ENCODE measurements at regions not wholly inside any gene's neighbourhood (a gene's known extent, or its start where the extent isn't known, plus 50 kb on each side); places are given as distances from the start of the nearest gene placed in this dataset.
A peak's percentile ranks its signal among the peaks of the same experiment; 100 is the strongest.

DNA sequence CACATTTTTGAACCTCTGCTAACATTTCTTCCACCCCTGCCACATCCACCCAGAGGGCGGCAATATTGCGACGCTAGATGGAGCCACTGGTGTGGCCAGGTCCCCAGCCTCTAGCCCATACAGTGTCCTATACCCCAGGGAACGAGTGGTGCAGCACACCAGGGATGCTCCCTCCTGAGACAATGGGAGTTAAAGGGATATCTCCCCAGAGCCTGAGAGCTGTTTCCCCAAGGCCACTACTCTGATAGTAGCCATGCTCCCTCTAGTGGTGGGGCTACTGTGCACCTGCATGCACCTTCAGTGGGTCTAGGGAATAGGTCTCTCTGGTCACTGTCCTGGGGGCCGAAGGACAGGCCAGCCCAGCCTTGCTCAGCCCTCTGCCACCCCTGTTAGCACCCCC, 336.4 kb upstream of the FSHR start:
- no peaks in the 10 kb centered on the region for H3K9me3 ChIP-seq
- intact Hi-C loops (cut with DNase I): no loop called here
- no peak overlapping the region for H3K4me3 ChIP-seq
- TF ChIP-seq POLR2AphosphoS5 (IDR thresholded peaks at IDR 0.05): no peak
- TF ChIP-seq, protein P1, sequence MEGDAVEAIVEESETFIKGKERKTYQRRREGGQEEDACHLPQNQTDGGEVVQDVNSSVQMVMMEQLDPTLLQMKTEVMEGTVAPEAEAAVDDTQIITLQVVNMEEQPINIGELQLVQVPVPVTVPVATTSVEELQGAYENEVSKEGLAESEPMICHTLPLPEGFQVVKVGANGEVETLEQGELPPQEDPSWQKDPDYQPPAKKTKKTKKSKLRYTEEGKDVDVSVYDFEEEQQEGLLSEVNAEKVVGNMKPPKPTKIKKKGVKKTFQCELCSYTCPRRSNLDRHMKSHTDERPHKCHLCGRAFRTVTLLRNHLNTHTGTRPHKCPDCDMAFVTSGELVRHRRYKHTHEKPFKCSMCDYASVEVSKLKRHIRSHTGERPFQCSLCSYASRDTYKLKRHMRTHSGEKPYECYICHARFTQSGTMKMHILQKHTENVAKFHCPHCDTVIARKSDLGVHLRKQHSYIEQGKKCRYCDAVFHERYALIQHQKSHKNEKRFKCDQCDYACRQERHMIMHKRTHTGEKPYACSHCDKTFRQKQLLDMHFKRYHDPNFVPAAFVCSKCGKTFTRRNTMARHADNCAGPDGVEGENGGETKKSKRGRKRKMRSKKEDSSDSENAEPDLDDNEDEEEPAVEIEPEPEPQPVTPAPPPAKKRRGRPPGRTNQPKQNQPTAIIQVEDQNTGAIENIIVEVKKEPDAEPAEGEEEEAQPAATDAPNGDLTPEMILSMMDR (IDR thresholded peaks at IDR 0.05): peak in 3 of 4 experiments; percentile 33 to 58 (median 56)
- H3K36me3 ChIP-seq: no peaks in the 10 kb centered on the region
- no peaks in the 10 kb centered on the region for H3K4me1 ChIP-seq (replicated peaks)
- 56% methylated on average over 5 of the region's 5 CpGs for WGBS
- peak; percentile 59 for DNase-seq (ENCODE audit: low spot score)
- H3K27me3 ChIP-seq (replicated peaks; ENCODE audit: insufficient read depth): no peaks in the 10 kb centered on the region
- H3K27ac ChIP-seq: no peak overlapping the region

DNA sequence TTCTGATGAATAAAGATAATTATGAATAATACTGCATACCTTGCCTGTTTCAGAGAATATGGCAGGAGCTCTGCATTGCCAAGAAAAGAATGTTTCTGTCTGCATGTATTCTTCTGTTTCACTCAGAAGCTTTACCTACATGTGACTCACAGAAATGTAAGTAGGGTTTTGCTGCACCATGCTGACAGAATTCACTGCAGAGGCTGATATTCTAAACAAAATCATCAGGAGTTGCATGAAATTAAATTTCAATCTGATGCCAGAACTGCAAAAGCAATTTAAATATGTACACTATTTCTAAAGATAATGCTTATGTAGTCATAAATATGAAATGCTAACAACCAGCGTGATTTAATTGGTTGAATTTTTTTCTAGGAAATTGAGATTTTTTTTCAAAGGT, 332.8 kb upstream of the FSHR start:
- 67% methylated on average over 1 of the region's 1 CpG for WGBS
- intact Hi-C loops (cut with DNase I): no loop called here

DNA sequence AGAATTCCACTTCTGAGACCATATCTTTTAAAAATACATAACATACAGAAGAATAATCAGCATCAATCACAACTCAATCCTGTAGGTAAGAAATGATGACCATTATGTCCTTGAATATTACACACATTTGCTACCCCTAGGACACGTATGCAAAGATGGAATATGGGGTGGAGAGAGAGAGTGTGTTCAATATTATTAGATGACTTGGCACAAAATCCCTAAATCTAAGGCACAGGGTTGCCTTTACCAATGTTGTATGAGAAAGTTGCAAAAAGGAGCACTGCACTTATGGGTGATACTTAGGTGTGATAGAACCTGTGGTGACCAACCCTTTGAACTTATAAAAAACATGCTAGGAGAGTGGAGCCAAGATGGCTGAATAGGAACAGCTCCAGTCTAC, 326.2 kb upstream of the FSHR start:
- H3K9me3 ChIP-seq: no peaks in the 10 kb centered on the region
- 78% methylated on average over 1 of the region's 1 CpG for WGBS
- no peak overlapping the region for H3K27ac ChIP-seq
- H3K4me1 ChIP-seq (replicated peaks): no peaks in the 10 kb centered on the region
- no peaks in the 10 kb centered on the region for H3K27me3 ChIP-seq (replicated peaks; ENCODE audit: insufficient read depth)
- no peak for TF ChIP-seq POLR2AphosphoS5 (IDR thresholded peaks at IDR 0.05)
- TF ChIP-seq POLR2A (IDR thresholded peaks at IDR 0.05): no peak
- TF ChIP-seq, protein P1 (IDR thresholded peaks at IDR 0.05): no peak
- H3K36me3 ChIP-seq: no peaks in the 10 kb centered on the region
- intact Hi-C loops (cut with DNase I): no loop called here
- DNase-seq (ENCODE audit: low spot score): no peak
- no peak overlapping the region for H3K4me3 ChIP-seq

More for the DNA sequence above, 332.8 kb upstream of the FSHR start:
- no peak overlapping the region for H3K27ac ChIP-seq
- H3K9me3 ChIP-seq: no peaks in the 10 kb centered on the region
- no peak overlapping the region for H3K4me3 ChIP-seq
- TF ChIP-seq POLR2A (IDR thresholded peaks at IDR 0.05): no peak
- TF ChIP-seq, protein P1 (IDR thresholded peaks at IDR 0.05): no peak
- TF ChIP-seq POLR2AphosphoS5 (IDR thresholded peaks at IDR 0.05): no peak
- no peaks in the 10 kb centered on the region for H3K36me3 ChIP-seq
- H3K4me1 ChIP-seq (replicated peaks): no peaks in the 10 kb centered on the region
- H3K27me3 ChIP-seq (replicated peaks; ENCODE audit: insufficient read depth): no peaks in the 10 kb centered on the region
- DNase-seq (ENCODE audit: low spot score): no peak

DNA sequence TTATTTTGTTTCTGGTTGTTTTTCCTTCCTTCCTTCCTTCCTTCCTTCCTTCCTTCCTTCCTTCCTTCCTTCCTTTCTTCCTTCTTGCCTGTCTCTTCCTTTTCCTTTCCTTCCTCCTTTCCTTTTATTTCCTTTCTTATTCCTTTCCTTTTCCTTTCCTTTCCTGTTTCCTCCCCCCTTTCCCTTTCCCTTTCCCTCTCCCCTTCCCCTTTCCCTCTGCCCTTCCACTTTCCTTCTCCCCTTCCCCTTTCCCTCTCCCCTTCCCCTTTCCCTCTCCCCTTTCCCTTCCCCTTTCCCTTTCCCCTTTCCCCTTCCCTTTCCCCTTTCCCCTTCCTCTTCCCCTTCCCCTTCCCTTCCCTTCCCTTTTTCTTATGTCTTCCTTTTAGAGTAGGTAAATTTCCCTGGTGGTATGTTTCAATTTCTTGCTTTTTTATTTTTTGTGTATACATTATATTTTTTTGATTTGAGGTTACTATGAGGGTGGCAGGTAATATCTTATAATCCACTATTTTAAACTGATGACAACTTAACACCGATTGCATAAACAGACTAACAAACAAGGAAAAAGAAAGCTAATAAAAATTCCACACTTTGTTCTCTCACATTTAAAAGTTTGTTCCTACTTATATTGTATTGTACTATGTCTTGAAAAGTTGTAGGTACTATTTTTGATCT, 311.0 kb upstream of the FSHR start:
- Histone ChIP-seq H3K4me3 (no peak overlapping the region), H3K27ac (no peak overlapping the region), H3K9me3 (no peaks in the 10 kb centered on the region), H3K36me3 (no peaks in the 10 kb centered on the region), H3K27me3 (replicated peaks; ENCODE audit: insufficient read depth) (no peaks in the 10 kb centered on the region), H3K4me1 (replicated peaks) (no peaks in the 10 kb centered on the region)
- intact Hi-C loops (cut with DNase I): no loop called here
- DNase-seq (ENCODE audit: low spot score): no peak
- TF ChIP-seq POLR2A (IDR thresholded peaks at IDR 0.05): no peak
- TF ChIP-seq, protein P1 (IDR thresholded peaks at IDR 0.05): no peak
- TF ChIP-seq POLR2AphosphoS5 (IDR thresholded peaks at IDR 0.05): no peak
- WGBS: 69% methylated on average over 1 of the region's 1 CpG

DNA sequence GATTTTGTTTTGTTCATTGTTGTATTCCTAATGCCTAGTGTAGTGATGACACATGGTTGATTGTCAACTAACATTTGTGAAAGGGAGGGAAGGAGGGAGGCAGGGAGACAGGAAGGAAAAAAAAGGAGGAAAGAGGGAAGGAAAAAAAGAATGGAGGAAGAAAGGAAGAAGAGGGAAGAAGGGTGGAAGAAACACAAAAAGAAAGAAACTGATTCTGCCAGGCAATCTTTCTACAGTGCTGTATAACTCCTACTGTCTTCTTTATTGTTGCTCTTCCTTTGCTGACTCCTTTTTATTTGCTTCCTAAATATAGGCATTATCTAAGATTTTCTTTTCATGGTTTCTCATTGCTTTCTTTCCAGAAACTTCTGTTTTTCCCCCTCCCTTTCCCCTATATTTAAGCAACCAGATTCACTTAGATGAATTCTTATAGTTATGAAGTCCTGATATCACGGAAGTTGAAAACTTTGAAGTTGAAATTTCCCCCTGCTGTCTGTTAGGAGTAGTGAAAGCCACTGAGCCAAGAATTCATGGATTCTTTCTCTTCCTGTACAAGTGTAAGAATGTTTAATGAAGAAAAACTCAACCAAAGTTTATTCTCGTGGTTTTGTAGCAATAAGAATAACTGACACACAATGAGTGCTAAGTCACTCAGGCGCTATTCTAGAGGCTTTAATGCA, 305.1 kb upstream of the FSHR start:
- DNase-seq (ENCODE audit: low spot score): no peak
- WGBS: 87% methylated on average over 3 of the region's 3 CpGs
- Histone ChIP-seq H3K4me3 (no peak overlapping the region), H3K9me3 (no peaks in the 10 kb centered on the region), H3K36me3 (no peaks in the 10 kb centered on the region), H3K27me3 (replicated peaks; ENCODE audit: insufficient read depth) (no peaks in the 10 kb centered on the region), H3K27ac (no peak overlapping the region), H3K4me1 (replicated peaks) (no peaks in the 10 kb centered on the region)
- intact Hi-C loops (cut with DNase I): no loop called here
- no peak for TF ChIP-seq POLR2A (IDR thresholded peaks at IDR 0.05)
- no peak for TF ChIP-seq POLR2AphosphoS5 (IDR thresholded peaks at IDR 0.05)
- TF ChIP-seq, protein P1 (IDR thresholded peaks at IDR 0.05): no peak
